GM23338 (cell line): ENCODE measurements at regions not wholly inside any gene's neighbourhood (a gene's known extent, or its start where the extent isn't known, plus 50 kb on each side); places are given as distances from the start of the nearest gene placed in this dataset.

Experiments used
- CTCF ChIP-seq, 2 experiments: fragments of 200-600 bp in 1 of 2; sonication (generic) in 1 of 2; conservative IDR thresholded peaks; 2 replicates each; pipeline versions ENCODE4 v1.5.1 to v1.6.1; 2016 to 2017; ENCODE audit warnings: antibody characterized with exemption in 2 of 2, low read depth in 2 of 2, mild to moderate bottlenecking in 2 of 2, moderate library complexity in 1 of 2
- POLR2AphosphoS5 ChIP-seq: IDR thresholded peaks from 2 replicates; pipeline ENCODE4 v1.6.1; 2016; ENCODE audit warnings: antibody characterized with exemption, low read depth

GRCh38 chr7:153151766-153152165 is 392.2 kb downstream of the ACTR3B start:
- TF ChIP-seq CTCF (conservative IDR thresholded peaks at IDR 0.05; ENCODE audit: low read depth in 2 of 2) (no peak), POLR2AphosphoS5 (no peak)
